Mesenchymal stem cell (in vitro differentiated cells and primary cell): ENCODE measurements at regions not wholly inside any gene's neighbourhood (a gene's known extent, or its start where the extent isn't known, plus 50 kb on each side); places are given as distances from the start of the nearest gene placed in this dataset.
A peak's percentile ranks its signal among the peaks of the same experiment; 100 is the strongest.

ENCODE experiments used
- DNase-seq: peaks from one replicate; pipeline ENCODE4 v3.0.0-alpha.2; 2013
- H2AFZ ChIP-seq: one replicate; pipeline ENCODE4 v1.6.1; 2013; ENCODE audit warnings: low read depth, mild to moderate bottlenecking, control low read depth, inconsistent platforms, low read length, moderate library complexity
- H2AK5ac ChIP-seq: 2 replicates; pipeline ENCODE4 v1.6.1; 2013; ENCODE audit warnings: low read length, moderate library complexity, mild to moderate bottlenecking, inconsistent platforms; ENCODE audit not compliant: severe bottlenecking
- H2BK120ac ChIP-seq: one replicate; pipeline ENCODE4 v1.6.1; 2013; ENCODE audit warnings: low read depth, mild to moderate bottlenecking, inconsistent platforms, low read length, moderate library complexity
- H2BK12ac ChIP-seq, 2 experiments: one replicate each; pipeline ENCODE4 v1.6.1; 2013; ENCODE audit warnings: inconsistent platforms in 2 of 2, low read length in 2 of 2, mild to moderate bottlenecking in 2 of 2, moderate library complexity in 2 of 2, control low read depth in 1 of 2
- H2BK15ac ChIP-seq: one replicate; pipeline ENCODE4 v1.6.1; 2013; ENCODE audit warnings: mild to moderate bottlenecking, low read depth, inconsistent platforms; ENCODE audit not compliant: poor library complexity, severe bottlenecking
- H2BK5ac ChIP-seq: 2 replicates; pipeline ENCODE4 v1.6.1; 2013; ENCODE audit warnings: low read depth, mild to moderate bottlenecking, low read length, control low read depth, inconsistent platforms; ENCODE audit not compliant: poor library complexity, severe bottlenecking
- H3K14ac ChIP-seq, 2 experiments: one replicate each; pipeline ENCODE4 v1.6.1; 2013; ENCODE audit warnings: inconsistent platforms in 2 of 2, low read length in 2 of 2, control low read depth in 1 of 2, mild to moderate bottlenecking in 1 of 2, moderate library complexity in 1 of 2
- H3K18ac ChIP-seq, 2 experiments: one replicate each; pipeline ENCODE4 v1.6.1; 2013; ENCODE audit warnings: inconsistent platforms in 2 of 2, low read length in 2 of 2, control low read depth in 1 of 2, low read depth in 1 of 2, mild to moderate bottlenecking in 1 of 2
- H3K23ac ChIP-seq, 2 experiments: one replicate each; pipeline ENCODE4 v1.6.1; 2013; ENCODE audit warnings: inconsistent platforms in 2 of 2, low read length in 2 of 2, mild to moderate bottlenecking in 2 of 2, moderate library complexity in 2 of 2, control low read depth in 1 of 2
- H3K27ac ChIP-seq: 2 replicates; pipeline ENCODE4 v1.5.1; 2013; ENCODE audit warnings: mild to moderate bottlenecking, moderate library complexity, low read length, control low read depth, inconsistent platforms; ENCODE audit not compliant: poor library complexity, severe bottlenecking
- H3K27me3 ChIP-seq, 2 experiments: 2 replicates each; pipeline versions ENCODE4 v1.6.1 to v1.7.0; 2013; ENCODE audit warnings: low read length in 2 of 2, mild to moderate bottlenecking in 2 of 2, moderate library complexity in 2 of 2, control low read depth in 1 of 2, inconsistent platforms in 1 of 2; ENCODE audit not compliant: control insufficient read depth in 1 of 2, insufficient read depth in 1 of 2
- H3K36me3 ChIP-seq, 2 experiments: 2 replicates each; pipeline versions ENCODE4 v1.6.1 to v1.7.0; 2013; ENCODE audit warnings: low read length in 2 of 2, control low read depth in 1 of 2, inconsistent platforms in 1 of 2, low read depth in 1 of 2, mild to moderate bottlenecking in 1 of 2; ENCODE audit not compliant: insufficient read depth in 2 of 2, control insufficient read depth in 1 of 2
- H3K4ac ChIP-seq, 2 experiments: one replicate each; pipeline ENCODE4 v1.6.1; 2013; ENCODE audit warnings: inconsistent platforms in 2 of 2, low read length in 2 of 2, mild to moderate bottlenecking in 2 of 2, moderate library complexity in 2 of 2, control low read depth in 1 of 2, low read depth in 1 of 2
- H3K4me1 ChIP-seq: 2 replicates; pipeline ENCODE4 v1.6.1; 2013; ENCODE audit warnings: low read depth, low read length, control low read depth; ENCODE audit not compliant: control insufficient read depth, insufficient read depth
- H3K4me2 ChIP-seq: 2 replicates; pipeline ENCODE4 v1.6.1; 2013; ENCODE audit warnings: low read length, mild to moderate bottlenecking, inconsistent platforms; ENCODE audit not compliant: poor library complexity, severe bottlenecking
- H3K4me3 ChIP-seq, 2 experiments: 2 replicates each; pipeline versions ENCODE4 v1.5.1 to v1.7.0; 2013; ENCODE audit warnings: low read length in 2 of 2, mild to moderate bottlenecking in 2 of 2, control low read depth in 1 of 2, low read depth in 1 of 2; ENCODE audit not compliant: insufficient read depth in 1 of 2
- H3K79me1 ChIP-seq: replicated peaks from 2 replicates; pipeline ENCODE4 v1.6.1; 2013; ENCODE audit warnings: mild to moderate bottlenecking, control low read depth, low read length, inconsistent platforms; ENCODE audit not compliant: poor library complexity, severe bottlenecking
- H3K9ac ChIP-seq: 2 replicates; pipeline ENCODE4 v1.7.0; 2013; ENCODE audit warnings: mild to moderate bottlenecking, low read length, moderate library complexity
- H3K9me3 ChIP-seq: 2 replicates; pipeline ENCODE4 v1.7.0; 2013; ENCODE audit warnings: mild to moderate bottlenecking, low read length; ENCODE audit not compliant: control insufficient read depth
- H4K8ac ChIP-seq: one replicate; pipeline ENCODE4 v1.6.1; 2013; ENCODE audit warnings: inconsistent platforms, mild to moderate bottlenecking, low read length, moderate library complexity
- H4K91ac ChIP-seq: one replicate; pipeline ENCODE4 v1.6.1; 2013; ENCODE audit warnings: mild to moderate bottlenecking, low read length, inconsistent platforms
- WGBS: methylation state at CpG from one replicate; pipeline ENCODE4 v1.1.7; 2013; ENCODE audit warnings: mixed read lengths; 5-methylcytosine and 5-hydroxymethylcytosine counted together

DNA sequence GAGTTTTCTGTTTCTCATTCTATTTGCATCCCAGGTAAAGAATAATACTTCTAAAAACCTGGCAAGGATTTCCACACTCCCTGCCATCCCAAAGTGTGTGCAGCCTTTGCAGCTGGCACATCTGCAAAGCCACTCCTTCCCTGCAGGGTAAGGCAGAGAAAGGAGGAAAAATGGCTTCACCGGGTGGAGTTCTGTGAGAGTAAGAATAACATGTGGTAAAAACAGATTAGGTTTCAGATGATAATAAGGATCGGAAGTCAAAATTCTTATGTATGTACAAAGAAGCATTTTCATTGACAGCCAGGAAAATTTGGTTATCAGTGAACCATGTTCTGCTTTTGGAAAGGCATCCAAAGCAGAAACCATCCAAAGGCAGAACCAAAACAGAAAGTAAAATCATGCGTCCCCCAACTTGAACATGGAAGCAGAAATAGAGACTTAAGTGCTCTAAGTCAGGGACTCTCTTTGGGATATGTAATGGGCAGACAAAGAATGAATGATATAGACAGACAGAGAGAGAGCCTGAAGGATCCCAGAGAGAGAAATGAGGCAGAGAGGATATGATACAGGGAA lies 192.6 kb upstream of the CCDC196 start:
- Histone ChIP-seq H3K4me2 (no peak overlapping the region), H3K79me1 (no peaks in the 10 kb centered on the region), H3K36me3 (no peaks in the 10 kb centered on the region), H3K4me3 (peak overlapping the region in 1 of 2 experiments; percentile 51), H2BK15ac (no peak overlapping the region), H4K8ac (no peak overlapping the region), H2AK5ac (no peak overlapping the region), H3K18ac (no peak overlapping the region), H3K9ac (no peak overlapping the region), H3K4ac (no peak overlapping the region), H4K91ac (no peak overlapping the region), H3K14ac (no peak overlapping the region), H3K23ac (no peak overlapping the region), H3K27ac (no peak overlapping the region), H2AFZ (no peak overlapping the region), H2BK12ac (no peak overlapping the region), H2BK5ac (no peak overlapping the region), H3K9me3 (no peaks in the 10 kb centered on the region), H3K4me1 (no peaks in the 10 kb centered on the region), H2BK120ac (no peak overlapping the region), H3K27me3 (no peaks in the 10 kb centered on the region)
- DNase-seq = no peak
- 93% methylated on average over 3 of the region's 3 CpGs for WGBS

- Histone ChIP-seq H3K18ac (no peak overlapping the region), H2BK12ac (no peak overlapping the region), H3K14ac (no peak overlapping the region), H2BK15ac (no peak overlapping the region), H3K9me3 (no peaks in the 10 kb centered on the region), H4K8ac (no peak overlapping the region), H2BK5ac (no peak overlapping the region), H3K36me3 (no peaks in the 10 kb centered on the region), H3K4me1 (no peaks in the 10 kb centered on the region), H3K27ac (no peak overlapping the region), H3K4me2 (no peak overlapping the region), H2BK120ac (no peak overlapping the region), H3K4ac (no peak overlapping the region), H3K27me3 (no peaks in the 10 kb centered on the region), H3K79me1 (no peaks in the 10 kb centered on the region), H2AK5ac (no peak overlapping the region), H3K9ac (no peak overlapping the region), H3K4me3 (no peak overlapping the region), H4K91ac (no peak overlapping the region), H3K23ac (no peak overlapping the region), H2AFZ (no peak overlapping the region)
- 81% methylated on average over 2 of the region's 2 CpGs for WGBS
- no peak for DNase-seq
Observed at GRCh38 chr14:66295386-66295785, 190.8 kb upstream of the CCDC196 start.

DNA sequence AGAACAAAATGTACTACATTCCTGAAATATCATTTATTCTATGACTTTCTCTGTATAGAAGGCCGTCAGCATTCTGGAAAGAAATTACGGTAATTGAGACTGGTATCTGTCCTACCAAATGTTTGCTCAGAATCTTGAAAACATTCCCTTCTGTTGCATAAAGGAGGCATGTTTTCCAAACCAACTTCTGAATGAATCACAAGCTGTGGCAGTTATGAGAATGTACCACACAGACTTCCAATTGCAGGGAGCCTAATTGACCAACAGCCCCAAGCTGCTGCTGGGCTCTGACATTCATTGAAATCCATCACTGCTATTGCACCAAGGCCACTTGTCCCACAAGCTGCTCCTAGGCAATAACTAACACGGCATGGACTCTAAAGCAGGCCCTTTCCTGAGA lies 185.3 kb upstream of the CCDC196 start:
- H3K23ac ChIP-seq = no peak overlapping the region
- H3K9ac ChIP-seq = no peak overlapping the region
- no peak overlapping the region for H2BK15ac ChIP-seq
- no peaks in the 10 kb centered on the region for H3K79me1 ChIP-seq
- peaks cover 8% of the 10 kb centered on the region for H3K9me3 ChIP-seq
- no peaks in the 10 kb centered on the region for H3K36me3 ChIP-seq
- no peak overlapping the region for H3K4me2 ChIP-seq
- H2AK5ac ChIP-seq = no peak overlapping the region
- H2BK120ac ChIP-seq = no peak overlapping the region
- H2AFZ ChIP-seq = no peak overlapping the region
- H3K18ac ChIP-seq = no peak overlapping the region
- H4K91ac ChIP-seq = no peak overlapping the region
- DNase-seq = no peak
- H3K14ac ChIP-seq = no peak overlapping the region
- no peak overlapping the region for H2BK5ac ChIP-seq
- H4K8ac ChIP-seq = no peak overlapping the region
- no peaks in the 10 kb centered on the region for H3K27me3 ChIP-seq
- WGBS = 77% methylated on average over 3 of the region's 3 CpGs
- H3K4me3 ChIP-seq = no peak overlapping the region
- no peak overlapping the region for H3K4ac ChIP-seq
- no peak overlapping the region for H3K27ac ChIP-seq
- no peak overlapping the region for H2BK12ac ChIP-seq
- H3K4me1 ChIP-seq = no peaks in the 10 kb centered on the region

GRCh38 chr14:66306101-66306500 lies 180.1 kb upstream of the CCDC196 start:
- Histone ChIP-seq H2BK12ac (no peak overlapping the region), H3K9me3 (peaks cover 8% of the 10 kb centered on the region), H3K14ac (no peak overlapping the region), H3K4ac (no peak overlapping the region), H2AK5ac (no peak overlapping the region), H3K4me3 (no peak overlapping the region), H2BK120ac (no peak overlapping the region), H4K91ac (no peak overlapping the region), H4K8ac (no peak overlapping the region), H2BK5ac (no peak overlapping the region), H3K36me3 (no peaks in the 10 kb centered on the region), H3K27me3 (no peaks in the 10 kb centered on the region), H3K4me1 (no peaks in the 10 kb centered on the region), H3K9ac (no peak overlapping the region), H3K79me1 (no peaks in the 10 kb centered on the region), H3K18ac (no peak overlapping the region), H3K23ac (no peak overlapping the region), H3K4me2 (no peak overlapping the region), H3K27ac (no peak overlapping the region), H2BK15ac (no peak overlapping the region), H2AFZ (no peak overlapping the region)
- DNase-seq = no peak
